Esophagus squamous epithelium (tissue), 4 donors: ENCODE measurements at regions not wholly inside any gene's neighbourhood (a gene's known extent, or its start where the extent isn't known, plus 50 kb on each side); places are given as distances from the start of the nearest gene placed in this dataset.

Experiments
- POLR2A ChIP-seq, 4 donors: fragments of 450-650 bp; IDR thresholded peaks; one replicate each; pipeline ENCODE4 v1.6.1; 2017; ENCODE audit warnings: antibody characterized with exemption in 4 of 4, mild to moderate bottlenecking in 4 of 4, moderate library complexity in 3 of 4
- TF ChIP-seq, protein P1 (sequence below), 6 experiments: fragments of 450-650 bp in 4 of 6; fragments of 200-600 bp in 2 of 6; sonication (generic) in 2 of 6; IDR thresholded peaks; one replicate each; pipeline ENCODE4 v1.5.1; 2016 to 2019; ENCODE audit warnings: antibody characterized with exemption in 6 of 6, mild to moderate bottlenecking in 4 of 6, moderate library complexity in 4 of 6

DNA sequence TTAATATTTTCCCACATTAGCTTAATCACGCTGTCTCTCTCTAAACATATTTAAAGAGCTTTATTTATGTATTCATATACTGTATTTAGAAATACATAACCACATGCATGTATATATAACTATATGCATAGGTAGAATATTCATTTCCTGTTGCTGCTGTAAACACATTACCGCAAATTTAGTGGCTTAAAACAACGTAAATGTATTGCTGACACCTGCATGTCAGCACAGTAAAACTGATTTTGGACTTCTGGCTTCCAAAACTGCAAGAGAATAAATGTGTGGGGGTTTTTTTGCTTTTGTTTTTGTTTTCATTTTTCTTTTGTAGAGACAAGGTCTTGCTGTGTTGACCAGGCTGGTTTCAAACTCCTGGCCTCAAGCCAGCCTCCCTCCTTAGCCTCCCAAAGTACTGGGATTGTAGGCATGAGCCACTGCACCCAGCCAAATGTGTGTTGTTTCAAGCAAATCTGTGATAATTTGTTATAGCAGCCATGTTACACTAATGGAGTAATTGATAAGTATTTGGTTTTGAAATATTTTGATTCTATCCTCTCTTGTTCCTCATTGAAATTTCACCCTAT, 61.9 kb upstream of the CMKLR1 start:
- TF ChIP-seq POLR2A (IDR thresholded peaks at IDR 0.05), result no peak
- TF ChIP-seq, protein P1, sequence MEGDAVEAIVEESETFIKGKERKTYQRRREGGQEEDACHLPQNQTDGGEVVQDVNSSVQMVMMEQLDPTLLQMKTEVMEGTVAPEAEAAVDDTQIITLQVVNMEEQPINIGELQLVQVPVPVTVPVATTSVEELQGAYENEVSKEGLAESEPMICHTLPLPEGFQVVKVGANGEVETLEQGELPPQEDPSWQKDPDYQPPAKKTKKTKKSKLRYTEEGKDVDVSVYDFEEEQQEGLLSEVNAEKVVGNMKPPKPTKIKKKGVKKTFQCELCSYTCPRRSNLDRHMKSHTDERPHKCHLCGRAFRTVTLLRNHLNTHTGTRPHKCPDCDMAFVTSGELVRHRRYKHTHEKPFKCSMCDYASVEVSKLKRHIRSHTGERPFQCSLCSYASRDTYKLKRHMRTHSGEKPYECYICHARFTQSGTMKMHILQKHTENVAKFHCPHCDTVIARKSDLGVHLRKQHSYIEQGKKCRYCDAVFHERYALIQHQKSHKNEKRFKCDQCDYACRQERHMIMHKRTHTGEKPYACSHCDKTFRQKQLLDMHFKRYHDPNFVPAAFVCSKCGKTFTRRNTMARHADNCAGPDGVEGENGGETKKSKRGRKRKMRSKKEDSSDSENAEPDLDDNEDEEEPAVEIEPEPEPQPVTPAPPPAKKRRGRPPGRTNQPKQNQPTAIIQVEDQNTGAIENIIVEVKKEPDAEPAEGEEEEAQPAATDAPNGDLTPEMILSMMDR (IDR thresholded peaks at IDR 0.05), result no peak
